22Rv1 (cell line): ENCODE measurements at regions not wholly inside any gene's neighbourhood (a gene's known extent, or its start where the extent isn't known, plus 50 kb on each side); places are given as distances from the start of the nearest gene placed in this dataset.

Experiments used
- H3K27ac ChIP-seq: fragments of 450-650 bp; 2 replicates; pipeline ENCODE4 v1.5.1; 2017
- CTCF ChIP-seq: fragments of 450-650 bp; IDR thresholded peaks from 2 replicates; pipeline ENCODE4 v1.5.1; 2017; ENCODE audit warnings: mild to moderate bottlenecking
- ZFX ChIP-seq: fragments of 450-650 bp; IDR thresholded peaks from 2 replicates; pipeline ENCODE4 v1.6.1; 2017; ENCODE audit warnings: antibody characterized with exemption, borderline replicate concordance

DNA sequence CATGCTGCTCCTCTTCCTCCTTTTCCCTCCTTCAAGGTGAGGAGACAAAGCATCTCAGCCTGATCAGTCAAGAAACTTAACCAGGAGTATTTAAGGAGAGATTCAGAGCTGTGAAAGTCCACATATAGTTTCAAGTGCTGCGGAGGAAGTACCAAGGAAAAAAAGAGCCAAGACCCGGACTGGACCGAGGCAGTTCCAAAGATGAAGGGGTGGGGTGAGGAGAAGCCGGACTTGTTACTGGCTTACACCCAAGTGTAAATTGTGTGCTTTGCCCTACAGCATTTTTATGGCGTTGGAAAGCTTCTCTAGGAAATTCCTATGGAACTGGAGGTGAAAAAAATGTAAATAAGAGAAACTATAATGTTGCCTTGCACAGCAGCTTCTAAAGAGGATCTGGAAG, 263.1 kb downstream of the GRIN2B start:
- no peak overlapping the region for H3K27ac ChIP-seq
- no peak for TF ChIP-seq ZFX
- no peak for TF ChIP-seq CTCF

DNA sequence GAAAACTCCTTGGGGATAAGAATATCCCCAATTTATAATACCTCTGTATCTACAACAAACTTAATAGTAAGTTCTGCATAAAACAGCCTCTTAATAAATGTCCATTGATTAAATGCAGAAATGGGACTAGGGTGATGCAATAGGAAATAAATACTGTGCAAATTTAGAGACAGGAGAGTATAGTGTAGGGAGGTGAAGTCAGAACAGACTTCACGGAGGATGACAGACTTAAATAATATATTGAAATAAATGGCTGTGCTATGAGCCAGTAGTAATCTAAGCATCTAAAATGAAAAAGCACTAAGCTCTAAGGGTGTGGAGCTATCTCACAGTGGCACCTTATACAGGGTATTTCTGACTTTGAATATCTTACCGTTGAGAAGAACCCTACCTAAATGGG, 265.3 kb downstream of the GRIN2B start:
- TF ChIP-seq CTCF (no peak), ZFX (no peak)
- no peak overlapping the region for H3K27ac ChIP-seq

DNA sequence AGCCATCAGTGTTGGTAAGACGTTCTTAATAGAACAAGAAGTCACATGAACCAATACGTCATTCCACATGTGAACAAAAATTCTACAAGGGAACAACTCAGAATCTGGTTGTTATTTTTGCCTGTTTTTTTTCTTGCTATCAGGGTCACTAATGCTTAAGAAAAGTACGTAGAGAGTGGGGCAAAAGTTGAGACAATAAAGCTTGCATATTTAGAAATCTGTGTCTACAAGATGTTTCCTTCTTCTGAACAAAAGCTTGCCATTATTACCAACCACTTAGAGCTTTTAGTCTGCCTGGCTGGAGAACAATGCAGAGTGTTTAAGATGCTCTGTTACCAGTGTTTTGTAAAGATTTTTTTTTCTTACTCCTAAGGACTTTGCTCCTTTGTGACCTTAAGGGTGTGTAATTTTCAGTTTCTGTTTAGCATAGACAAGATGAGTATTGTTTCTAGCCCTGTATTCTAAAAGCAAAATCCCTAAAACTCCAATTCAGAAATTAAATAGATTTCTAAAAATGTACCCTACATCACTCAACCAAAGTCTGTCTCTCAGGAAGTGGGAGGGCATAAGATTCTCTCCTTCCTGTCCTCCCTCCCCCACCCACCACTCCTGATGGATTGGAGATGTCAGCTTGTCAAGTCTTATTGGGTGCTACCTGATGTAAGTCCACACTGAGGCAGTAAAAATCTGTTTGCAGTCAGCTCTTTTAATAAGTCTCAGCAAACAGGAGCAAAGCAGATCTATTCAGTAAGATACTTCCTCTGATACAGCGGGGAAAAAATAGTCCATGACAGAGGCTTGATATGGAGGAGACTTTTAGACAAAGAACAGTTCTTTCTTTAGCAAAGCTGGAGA, 267.6 kb downstream of the GRIN2B start:
- no peak overlapping the region for H3K27ac ChIP-seq
- TF ChIP-seq ZFX, result no peak
- TF ChIP-seq CTCF, result no peak

DNA sequence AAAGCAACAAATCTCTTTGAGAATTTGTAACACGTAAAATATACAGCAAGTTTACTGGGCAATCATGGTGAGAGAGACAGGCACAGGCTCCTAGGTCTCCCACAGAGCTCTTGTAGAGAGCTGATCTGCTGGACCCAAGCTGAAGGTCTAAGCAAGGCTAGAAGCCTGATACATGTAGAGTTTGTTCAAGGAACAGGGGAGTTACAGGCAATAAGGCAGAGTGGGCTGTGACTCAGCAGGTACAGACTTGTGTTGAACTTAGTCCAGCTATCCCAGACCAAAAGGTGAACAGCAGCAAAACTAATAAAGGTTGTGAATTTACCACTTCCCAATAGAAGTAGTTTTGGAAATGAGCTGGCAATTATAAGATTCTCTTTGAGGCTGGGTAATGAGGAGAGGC, 273.6 kb downstream of the GRIN2B start:
- no peak for TF ChIP-seq ZFX
- TF ChIP-seq CTCF, result no peak
- no peak overlapping the region for H3K27ac ChIP-seq

DNA sequence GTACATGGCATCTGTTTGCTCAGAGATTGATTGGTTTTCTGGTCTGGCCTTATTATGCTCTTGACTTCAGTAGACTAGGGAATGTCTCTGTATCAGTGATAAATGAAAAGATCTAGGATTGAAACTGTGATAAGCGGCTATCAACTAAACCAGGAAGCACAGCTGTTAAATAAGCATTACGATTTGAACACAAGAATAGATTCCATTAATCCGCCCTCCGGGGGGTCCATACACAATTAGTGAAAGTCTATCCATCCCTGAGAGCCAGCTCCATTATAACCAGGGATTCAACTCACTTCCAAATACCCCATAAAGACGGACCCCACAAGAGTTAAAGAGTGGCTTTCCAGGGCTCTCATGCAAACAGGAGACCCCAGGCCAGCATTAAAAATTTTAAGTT, 279.0 kb downstream of the GRIN2B start:
- TF ChIP-seq CTCF (no peak), ZFX (no peak)

GRCh38 chr12:13701502-13701901, 279.9 kb downstream of the GRIN2B start:
- no peak overlapping the region for H3K27ac ChIP-seq
- TF ChIP-seq CTCF (no peak), ZFX (no peak)

More for the DNA sequence above, 279.0 kb downstream of the GRIN2B start:
- H3K27ac ChIP-seq, result no peak overlapping the region

DNA sequence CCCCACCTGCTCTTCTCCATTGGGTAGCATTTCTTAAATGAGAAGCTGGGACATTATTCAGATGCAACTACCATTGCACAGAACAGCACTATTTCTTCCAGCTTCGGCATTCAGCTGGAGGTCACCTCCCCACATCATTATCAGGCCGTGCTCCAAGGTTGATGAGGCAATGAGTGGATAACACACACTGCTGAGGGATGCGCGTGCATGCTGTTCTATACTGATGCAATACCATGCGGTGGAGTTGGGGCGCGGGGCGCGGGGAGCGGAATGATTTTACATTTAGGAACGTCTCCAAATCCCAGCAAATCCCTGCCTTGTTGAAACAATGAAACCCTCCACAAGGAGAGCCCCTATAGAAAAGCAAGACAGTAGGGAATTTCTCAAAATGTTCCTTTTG, 283.4 kb downstream of the GRIN2B start:
- H3K27ac ChIP-seq, result no peak overlapping the region
- TF ChIP-seq ZFX (no peak), CTCF (no peak)
